Psoas muscle (tissue), 7 donors: ENCODE measurements at regions not wholly inside any gene's neighbourhood (a gene's known extent, or its start where the extent isn't known, plus 50 kb on each side); places are given as distances from the start of the nearest gene placed in this dataset.

Experiments used
- ATAC-seq, 4 donors: fragments of 200-7000 bp; cut with Tn5 transposase; one replicate each; pipeline ENCODE4 v1.9.1; 2020; ENCODE audit warnings: moderate library complexity in 3 of 4, mild to moderate bottlenecking in 2 of 4
- DNase-seq, 2 donors: peaks; one replicate each; pipeline ENCODE4 v3.0.0-alpha.2; 2020
- H3K27ac ChIP-seq: fragments of 200-600 bp; one replicate; pipeline ENCODE4 v1.8.0; 2022
- H3K27me3 ChIP-seq, 3 donors: fragments of 200-600 bp in 1 of 3; one replicate each; pipeline versions ENCODE4 v1.6.1 to v1.8.0; 2013 to 2022; ENCODE audit warnings: low read length in 2 of 3, mild to moderate bottlenecking in 2 of 3, moderate library complexity in 1 of 3; ENCODE audit not compliant: insufficient read depth in 3 of 3
- H3K36me3 ChIP-seq, 2 donors: fragments of 200-600 bp in 1 of 2; one replicate each; pipeline versions ENCODE4 v1.6.1 to v1.8.0; 2013 to 2022; ENCODE audit warnings: low read depth in 1 of 2, mild to moderate bottlenecking in 1 of 2, moderate library complexity in 1 of 2; ENCODE audit not compliant: insufficient read depth in 1 of 2
- H3K4me1 ChIP-seq: fragments of 200-600 bp; one replicate; pipeline ENCODE4 v1.8.0; 2022
- H3K4me3 ChIP-seq: fragments of 200-600 bp; one replicate; pipeline ENCODE4 v1.8.0; 2022; ENCODE audit warnings: mild to moderate bottlenecking
- H3K9me3 ChIP-seq: fragments of 200-600 bp; one replicate; pipeline ENCODE4 v1.8.0; 2022
- CTCF ChIP-seq: fragments of 200-600 bp; IDR thresholded peaks from one replicate; pipeline ENCODE4 v1.8.0; 2022; ENCODE audit warnings: antibody characterized with exemption
- WGBS, 3 donors: extraction: QIAGEN DNeasy Blood & Tissue Kit; methylation state at CpG; one replicate each; pipeline versions ENCODE4 v1.1.6 to v1.1.7; 2013; 5-methylcytosine and 5-hydroxymethylcytosine counted together
- intact Hi-C, 2 donors: fragments of 100-400 bp; cut with DNase I; formaldehyde crosslinking; loops; one replicate each; pipeline versions ENCODE4 v1.11.0 to v1.14.2; 2022
- donor health status: healthy with polysubstance abuse.
- donor health status: DM: no; HTN: no; CAD: no; lungs with moderate emphysema.
- donor health status: Bipolar disorder and iron deficiency.
- donor health status: healthy.
- donor health status: DM: yes; HTN: yes; CAD: no.
- donor health status: DM: no; HTN: no; CAD: no.
- donor health status: DM: yes; HTN: yes; CAD: no.

DNA sequence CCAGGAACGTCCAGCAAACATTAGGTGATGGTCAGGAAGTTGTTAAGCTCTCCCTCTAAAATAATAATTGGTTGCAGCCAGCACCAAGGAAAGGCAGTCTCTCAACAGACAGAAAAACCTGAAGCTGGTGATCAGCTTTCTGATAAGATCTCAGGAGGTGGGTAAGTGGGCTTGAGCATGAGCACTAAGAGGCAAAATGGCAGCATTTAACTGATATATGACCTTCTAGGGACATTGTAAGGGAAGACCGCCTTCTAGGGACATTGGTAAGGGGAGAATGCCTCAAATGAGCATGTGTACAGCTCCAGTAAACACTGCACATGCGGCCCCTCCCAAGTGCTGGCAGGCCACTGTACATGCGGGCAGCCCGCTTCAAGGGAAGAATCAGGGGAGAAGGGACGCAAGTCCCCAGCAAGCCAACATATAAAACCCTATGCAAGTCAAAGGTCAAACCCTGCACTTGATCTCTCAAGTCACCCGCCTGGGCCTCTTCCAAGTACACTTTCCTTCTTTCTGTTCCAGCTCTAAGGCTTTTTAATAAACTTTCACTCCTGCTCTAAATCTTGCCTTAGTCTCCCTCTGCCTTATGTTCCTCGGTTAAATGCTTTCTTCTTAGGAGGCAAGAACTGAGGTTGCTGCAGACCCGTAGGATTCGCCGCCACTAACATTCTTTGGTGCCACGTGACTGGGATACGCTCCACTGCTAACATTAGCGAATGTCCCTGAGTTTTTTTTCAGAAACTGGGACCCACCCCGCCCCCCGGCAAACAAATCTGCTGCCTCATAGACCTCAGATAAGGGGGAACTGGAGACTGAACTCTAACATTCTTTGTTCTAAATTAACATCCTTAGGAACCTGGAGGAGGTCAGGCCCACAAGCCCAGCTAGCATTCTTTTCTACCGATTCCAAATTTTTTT, 463.8 kb downstream of the LPIN1 start:
- intact Hi-C loops, result no loop called here
- 93 to 95% (median 94%) methylated on average over 17 of the region's 17 CpGs for WGBS, 3 donors

DNA sequence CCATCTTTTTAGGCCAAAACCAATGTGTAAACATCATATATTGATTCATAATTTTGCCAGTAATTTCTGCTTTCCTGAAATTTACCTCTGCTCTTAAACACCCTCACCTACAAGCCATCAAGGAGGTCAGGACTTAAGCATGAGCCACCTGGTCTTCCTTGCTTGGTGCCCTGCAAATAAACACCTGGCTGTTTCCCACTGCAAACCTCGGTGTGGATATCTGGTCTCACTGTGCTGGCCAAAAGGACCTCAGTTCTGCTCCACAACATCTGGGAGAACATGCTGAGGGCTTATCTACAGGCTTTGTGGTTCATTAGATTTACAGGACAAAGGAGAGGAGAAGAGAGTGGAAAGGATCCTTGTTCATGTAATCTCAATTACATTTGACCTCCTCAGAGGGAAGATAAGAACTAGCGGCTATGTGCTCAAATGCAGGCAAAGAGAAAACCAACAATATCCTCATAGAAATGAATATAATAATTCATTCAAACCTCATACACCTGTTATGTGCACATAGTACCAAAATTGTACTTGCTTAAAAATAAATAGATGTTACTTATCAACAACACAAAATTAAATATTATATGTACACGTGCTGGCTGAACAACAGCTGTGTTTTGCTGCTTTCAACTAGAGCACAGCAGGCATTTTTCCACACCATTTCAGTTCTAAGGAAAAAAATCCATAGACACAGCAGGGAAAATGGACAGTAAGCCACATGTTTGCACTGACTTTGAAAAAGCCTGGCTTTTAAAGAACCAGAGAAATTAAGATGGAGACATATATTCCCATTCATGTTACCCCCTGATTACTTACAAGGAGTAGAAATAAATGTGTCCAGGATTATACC, 465.1 kb downstream of the LPIN1 start:
- TF ChIP-seq CTCF, result no peak
- no peaks in the 10 kb centered on the region for H3K4me1 ChIP-seq
- H3K36me3 ChIP-seq, result no peaks in the 10 kb centered on the region
- ATAC-seq (no peak), DNase-seq (no peak)
- no peaks in the 10 kb centered on the region for H3K9me3 ChIP-seq
- intact Hi-C loops, result no loop called here
- no peaks in the 10 kb centered on the region for H3K27me3 ChIP-seq
- WGBS, 3 donors, result 49 to 71% (median 52%) methylated on average over 3 of the region's 3 CpGs
- H3K27ac ChIP-seq, result no peak overlapping the region
- H3K4me3 ChIP-seq, result no peak overlapping the region

More for the DNA sequence above, 463.8 kb downstream of the LPIN1 start:
- Histone ChIP-seq H3K4me3 (no peak overlapping the region), H3K27ac (no peak overlapping the region), H3K36me3 (no peaks in the 10 kb centered on the region), H3K4me1 (no peaks in the 10 kb centered on the region), H3K27me3 (no peaks in the 10 kb centered on the region), H3K9me3 (no peaks in the 10 kb centered on the region)
- ATAC-seq, result no peak
- TF ChIP-seq CTCF, result no peak
- DNase-seq, result no peak

DNA sequence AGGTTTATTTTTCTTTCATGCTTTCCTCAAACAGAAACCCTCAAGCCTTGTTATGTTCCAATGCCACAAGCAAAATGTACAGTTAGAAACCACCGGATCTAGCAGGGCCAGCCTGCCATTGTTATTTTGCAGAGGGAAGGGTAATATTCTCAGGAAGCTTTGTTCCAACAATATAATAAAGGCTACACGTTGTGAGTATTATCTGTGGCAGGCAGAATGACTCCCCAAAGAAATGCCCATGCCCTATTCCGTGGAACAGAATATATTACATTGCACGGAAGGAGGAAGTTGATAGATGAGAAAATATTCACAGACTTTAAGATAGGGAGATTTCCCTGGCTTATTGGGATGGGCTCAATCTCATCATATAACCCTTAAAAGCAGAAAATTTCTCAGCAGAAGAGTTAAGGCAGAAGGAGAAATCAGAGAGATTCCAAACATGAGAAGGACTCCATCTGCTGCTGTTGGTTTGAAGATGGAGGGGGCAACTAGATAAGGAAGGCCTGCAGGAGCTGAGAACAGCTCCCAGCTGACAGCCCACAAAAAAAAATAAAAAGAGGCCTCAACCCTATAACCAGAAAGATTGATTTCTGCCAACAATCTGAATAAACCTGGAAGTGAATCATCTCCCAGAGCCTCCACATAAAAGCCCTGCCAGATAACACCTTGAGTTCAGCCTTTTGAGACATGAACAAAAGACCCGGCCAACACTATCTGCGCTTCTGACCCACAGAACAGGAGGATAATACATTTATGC, 466.6 kb downstream of the LPIN1 start:
- Histone ChIP-seq H3K9me3 (no peaks in the 10 kb centered on the region), H3K27me3 (no peaks in the 10 kb centered on the region), H3K36me3 (no peaks in the 10 kb centered on the region), H3K27ac (no peak overlapping the region), H3K4me1 (no peaks in the 10 kb centered on the region), H3K4me3 (no peak overlapping the region)
- no peak for TF ChIP-seq CTCF
- 66 to 81% (median 75%) methylated on average over 6 of the region's 6 CpGs for WGBS, 3 donors
- no peak for ATAC-seq
- DNase-seq, result no peak
- intact Hi-C loops, result no loop called here

DNA sequence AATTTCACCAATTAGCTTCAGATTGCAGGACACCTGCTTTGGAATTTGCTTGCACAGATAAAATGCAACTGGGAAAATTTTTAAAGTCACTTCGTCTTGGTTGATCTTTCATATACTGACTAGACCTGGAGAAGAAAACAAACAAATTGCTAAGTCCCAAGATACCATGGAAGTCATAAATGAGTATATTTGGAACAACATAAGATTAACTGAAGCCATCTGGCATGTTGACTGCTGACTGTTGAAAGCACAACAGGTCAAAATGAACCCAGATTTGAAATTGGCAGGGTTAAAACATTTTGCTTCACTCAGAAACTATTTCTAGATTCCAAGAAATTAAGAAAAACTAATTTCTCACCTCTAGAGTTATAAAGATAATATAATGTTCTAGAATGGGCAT, 470.7 kb downstream of the LPIN1 start:
- WGBS, 3 donors, result 28 to 48% (median 34%) methylated on average over 1 of the region's 1 CpG
- no peak for ATAC-seq
- no peak overlapping the region for H3K27ac ChIP-seq

More for the DNA sequence above, 470.7 kb downstream of the LPIN1 start:
- no peak for DNase-seq
- TF ChIP-seq CTCF, result no peak
- Histone ChIP-seq H3K9me3 (no peaks in the 10 kb centered on the region), H3K27me3 (no peaks in the 10 kb centered on the region), H3K36me3 (no peaks in the 10 kb centered on the region), H3K4me1 (no peaks in the 10 kb centered on the region), H3K4me3 (no peak overlapping the region)
- intact Hi-C loops, result no loop called here
